Endothelial cell of umbilical vein (primary cell): ENCODE measurements at regions not wholly inside any gene's neighbourhood (a gene's known extent, or its start where the extent isn't known, plus 50 kb on each side); places are given as distances from the start of the nearest gene placed in this dataset.

Experiments
- BruUV-seq: library from RNA; stranded (reverse); fragments of 400-500 nt; replicated peaks from 2 replicates; lab custom pipeline; 2021; lab: Mats Ljungman, UMichigan
- CTCF ChIA-PET: fragments of 300-600, 350-600 bp; sonication (Branson Sonifier 250); formaldehyde crosslinking; loops from one replicate; lab custom pipeline; 2021; ENCODE audit warnings: antibody characterized with exemption, inconsistent platforms; lab: Charles Lee
- POLR2A ChIA-PET: fragments of 300-600, 350-600 bp; sonication (Branson Sonifier 250); formaldehyde crosslinking; loops from one replicate; lab custom pipeline; 2021; ENCODE audit warnings: antibody characterized with exemption, inconsistent platforms; lab: Charles Lee
- DNase-seq: peaks from one replicate; pipeline ENCODE4 v3.0.0-alpha.2; 2011; ENCODE audit warnings: low read depth, low spot score
- FAIRE-seq: peaks from 2 replicates; lab custom pipeline; 2011; peaks lifted over from hg19 to GRCh38; lab: Jason Lieb, UNC
- H2AFZ ChIP-seq: 2 replicates; pipeline ENCODE4 v1.6.0; 2012; ENCODE audit warnings: low read depth, low read length, control low read depth, inconsistent platforms
- H3K27ac ChIP-seq: 2 replicates; pipeline ENCODE4 v1.5.1; 2011; ENCODE audit warnings: low read depth, mild to moderate bottlenecking, control low read depth, low read length, moderate library complexity; ENCODE audit not compliant: insufficient read depth
- H3K27me3 ChIP-seq, 2 experiments: 2 replicates each; pipeline versions ENCODE4 v1.6.0 to v1.6.1; 2011; ENCODE audit warnings: low read length in 2 of 2, mixed read lengths in 1 of 2; ENCODE audit not compliant: control insufficient read depth in 2 of 2, insufficient read depth in 2 of 2
- H3K36me3 ChIP-seq, 2 experiments: 2 replicates in 1 of 2; 3 replicates in 1 of 2; pipeline ENCODE4 v1.5.1; 2011; ENCODE audit warnings: low read length in 2 of 2, mild to moderate bottlenecking in 1 of 2, moderate library complexity in 1 of 2; ENCODE audit not compliant: control insufficient read depth in 2 of 2, insufficient read depth in 2 of 2; ENCODE audit errors: extremely low read depth in 1 of 2
- H3K4me1 ChIP-seq: 3 replicates; pipeline ENCODE4 v1.5.1; 2011; ENCODE audit warnings: mild to moderate bottlenecking, low read length; ENCODE audit not compliant: control insufficient read depth, insufficient read depth; ENCODE audit errors: extremely low read depth
- H3K4me2 ChIP-seq: 2 replicates; pipeline ENCODE4 v1.6.1; 2011; ENCODE audit warnings: low read length, control low read depth, mixed read lengths; ENCODE audit not compliant: insufficient read depth
- H3K4me3 ChIP-seq, 3 experiments: fragments of 200-600 bp in 1 of 3; sonication (generic), shearing (Covaris generic) in 1 of 3; replicated peaks in 1 of 3; 2 replicates each; pipeline ENCODE4 v1.5.1; 2011 to 2016; ENCODE audit warnings: control low read depth in 3 of 3, low read length in 3 of 3, mild to moderate bottlenecking in 2 of 3, inconsistent platforms in 1 of 3, low read depth in 1 of 3, moderate library complexity in 1 of 3; ENCODE audit not compliant: insufficient read depth in 1 of 3
- H3K79me2 ChIP-seq: 2 replicates; pipeline ENCODE4 v1.6.0; 2012; ENCODE audit warnings: low read length, inconsistent platforms; ENCODE audit not compliant: control insufficient read depth, insufficient read depth
- H3K9ac ChIP-seq: replicated peaks from 2 replicates; pipeline ENCODE3; 2011; ENCODE audit warnings: low read length, control low read depth; ENCODE audit not compliant: insufficient read depth; ENCODE audit errors: extremely low read depth
- H3K9me1 ChIP-seq: replicated peaks from 3 replicates; pipeline ENCODE4 v1.6.0; 2011; ENCODE audit warnings: mild to moderate bottlenecking, low read length; ENCODE audit not compliant: control insufficient read depth, insufficient read depth; ENCODE audit errors: extremely low read depth
- H3K9me3 ChIP-seq: replicated peaks from 2 replicates; pipeline ENCODE4 v1.5.1; 2012; ENCODE audit warnings: low read length, inconsistent platforms; ENCODE audit not compliant: control insufficient read depth, insufficient read depth
- H4K20me1 ChIP-seq: replicated peaks from 2 replicates; pipeline ENCODE3; 2011; ENCODE audit warnings: mild to moderate bottlenecking, low read length; ENCODE audit not compliant: control insufficient read depth, insufficient read depth; ENCODE audit errors: extremely low read depth
- EZH2 ChIP-seq: IDR thresholded peaks from 2 replicates; pipeline ENCODE4 v1.6.1; 2012; ENCODE audit warnings: borderline replicate concordance, low read depth, mild to moderate bottlenecking, moderate library complexity, low read length, inconsistent platforms; ENCODE audit not compliant: severe bottlenecking
- FOS ChIP-seq: IDR thresholded peaks from 2 replicates; pipeline ENCODE4 v1.6.1; 2011; ENCODE audit warnings: mild to moderate bottlenecking, low read length, moderate library complexity, borderline replicate concordance; ENCODE audit not compliant: insufficient read depth
- GATA2 ChIP-seq: IDR thresholded peaks from 2 replicates; pipeline ENCODE4 v1.7.0; 2011; ENCODE audit warnings: low read depth, mild to moderate bottlenecking, moderate library complexity, mixed read lengths, low read length; ENCODE audit not compliant: insufficient read length, insufficient read depth
- JUN ChIP-seq: IDR thresholded peaks from 2 replicates; pipeline ENCODE4 v1.6.1; 2011; ENCODE audit warnings: borderline replicate concordance, low read depth; ENCODE audit not compliant: insufficient read length, insufficient read depth
- MYC ChIP-seq: IDR thresholded peaks from one replicate; pipeline ENCODE4 v1.6.1; 2011; ENCODE audit warnings: mild to moderate bottlenecking, low read depth, low read length
- POLR2A ChIP-seq: IDR thresholded peaks from 2 replicates; pipeline ENCODE4 v1.6.1; 2012; ENCODE audit warnings: low read depth, mild to moderate bottlenecking, control low read depth, low read length
- POLR2AphosphoS5 ChIP-seq: IDR thresholded peaks from 2 replicates; pipeline ENCODE4 v1.6.1; 2012; ENCODE audit warnings: low read depth, mild to moderate bottlenecking, control low read depth, low read length, moderate library complexity; ENCODE audit not compliant: insufficient read depth
- dilution Hi-C: fragments of 300-500 bp; cut with MboI; formaldehyde crosslinking; loops from one replicate; pipeline ENCODE4 v1.15.0; 2019; ENCODE audit warnings: low sequenced_read_pairs; ENCODE audit not compliant: extremely low pct_ligation_motif_present
- intact Hi-C: fragments of 100-400 bp; cut with micrococcal nuclease; formaldehyde crosslinking; loops from one replicate; pipeline ENCODE4 v1.10.0; 2022
- TF ChIP-seq, protein P1 (sequence below): IDR thresholded peaks from 2 replicates; pipeline ENCODE4 v1.6.1; 2011; ENCODE audit not compliant: insufficient read depth, insufficient read length
- TF ChIP-seq, protein P2 (sequence below), 2 donors: IDR thresholded peaks; 1 replicate in 1 of 2; 2 replicates in 1 of 2; pipeline ENCODE4 v1.5.1; 2011; ENCODE audit warnings: low read length in 2 of 2, mild to moderate bottlenecking in 2 of 2, moderate library complexity in 2 of 2, control low read depth in 1 of 2, inconsistent platforms in 1 of 2, low read depth in 1 of 2; ENCODE audit not compliant: insufficient read depth in 1 of 2; ENCODE audit errors: extremely low read depth in 1 of 2

DNA sequence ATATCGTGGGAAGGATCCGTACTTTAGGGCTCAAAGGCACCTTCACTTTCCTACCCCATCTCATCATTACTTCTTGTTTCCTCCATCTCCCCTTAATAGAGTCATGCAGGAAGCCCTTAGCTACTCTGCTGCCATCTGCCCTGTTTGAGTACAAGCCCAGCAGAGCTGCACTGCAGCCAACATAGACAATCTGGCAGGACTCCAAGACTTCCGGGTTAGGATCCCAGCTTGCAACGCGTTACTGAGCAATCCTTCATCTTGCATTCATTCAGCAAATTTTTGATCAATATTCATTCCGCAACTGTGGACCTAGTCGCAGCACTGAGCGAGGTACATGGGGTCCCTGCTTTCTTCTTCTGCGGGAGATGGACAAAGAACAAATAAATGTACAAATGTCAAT is 344.9 kb downstream of the BCOR start:
- H4K20me1 ChIP-seq: no peaks in the 10 kb centered on the region
- dilution Hi-C loops (no loop called here), intact Hi-C loops (no loop called here)
- H3K27me3 ChIP-seq: no peaks in the 10 kb centered on the region
- no peak overlapping the region for H3K4me2 ChIP-seq
- peak; percentile 55 for DNase-seq
- no peaks in the 10 kb centered on the region for H3K36me3 ChIP-seq
- peak; percentile 92 for FAIRE-seq
- CTCF ChIA-PET: interaction anchor here (0.6 to 2.2 kb wide), 6 partner anchors 12 to 392 kb away, joined by 3 to 12 read pairs (median 4); no protein-coding TSS in a partner anchor
- H3K79me2 ChIP-seq: no peaks in the 10 kb centered on the region
- H3K4me1 ChIP-seq: peaks cover 41% of the 10 kb centered on the region
- TSS peak; percentile 71 for BruUV-seq
- no peak overlapping the region for H3K4me3 ChIP-seq
- H3K27ac ChIP-seq: peak overlapping the region; percentile 93
- no peaks in the 10 kb centered on the region for H3K9me3 ChIP-seq
- peak overlapping the region; percentile 13 for H3K9ac ChIP-seq
- peak overlapping the region; percentile 22 for H2AFZ ChIP-seq
- H3K9me1 ChIP-seq: no peaks in the 10 kb centered on the region
- POLR2A ChIA-PET: no interaction called here
- no peak for TF ChIP-seq FOS
- no peak for TF ChIP-seq POLR2A
- no peak for TF ChIP-seq EZH2
- TF ChIP-seq, protein P1, sequence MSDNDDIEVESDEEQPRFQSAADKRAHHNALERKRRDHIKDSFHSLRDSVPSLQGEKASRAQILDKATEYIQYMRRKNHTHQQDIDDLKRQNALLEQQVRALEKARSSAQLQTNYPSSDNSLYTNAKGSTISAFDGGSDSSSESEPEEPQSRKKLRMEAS: no peak
- no peak for TF ChIP-seq MYC
- TF ChIP-seq, protein P2, sequence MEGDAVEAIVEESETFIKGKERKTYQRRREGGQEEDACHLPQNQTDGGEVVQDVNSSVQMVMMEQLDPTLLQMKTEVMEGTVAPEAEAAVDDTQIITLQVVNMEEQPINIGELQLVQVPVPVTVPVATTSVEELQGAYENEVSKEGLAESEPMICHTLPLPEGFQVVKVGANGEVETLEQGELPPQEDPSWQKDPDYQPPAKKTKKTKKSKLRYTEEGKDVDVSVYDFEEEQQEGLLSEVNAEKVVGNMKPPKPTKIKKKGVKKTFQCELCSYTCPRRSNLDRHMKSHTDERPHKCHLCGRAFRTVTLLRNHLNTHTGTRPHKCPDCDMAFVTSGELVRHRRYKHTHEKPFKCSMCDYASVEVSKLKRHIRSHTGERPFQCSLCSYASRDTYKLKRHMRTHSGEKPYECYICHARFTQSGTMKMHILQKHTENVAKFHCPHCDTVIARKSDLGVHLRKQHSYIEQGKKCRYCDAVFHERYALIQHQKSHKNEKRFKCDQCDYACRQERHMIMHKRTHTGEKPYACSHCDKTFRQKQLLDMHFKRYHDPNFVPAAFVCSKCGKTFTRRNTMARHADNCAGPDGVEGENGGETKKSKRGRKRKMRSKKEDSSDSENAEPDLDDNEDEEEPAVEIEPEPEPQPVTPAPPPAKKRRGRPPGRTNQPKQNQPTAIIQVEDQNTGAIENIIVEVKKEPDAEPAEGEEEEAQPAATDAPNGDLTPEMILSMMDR (IDR thresholded peaks at IDR 0.05; ENCODE audit: extremely low read depth in 1 of 2, insufficient read depth in 1 of 2, low read depth in 1 of 2, low read length in 2 of 2): no peak
- TF ChIP-seq GATA2: no peak
- no peak for TF ChIP-seq JUN
- no peak for TF ChIP-seq POLR2AphosphoS5
